Common myeloid progenitor, CD34-positive (primary cell): ENCODE measurements at regions not wholly inside any gene's neighbourhood (a gene's known extent, or its start where the extent isn't known, plus 50 kb on each side); places are given as distances from the start of the nearest gene placed in this dataset.

ENCODE experiments used
- CTCF ChIA-PET: fragments of 350-600 bp; sonication (Branson Sonifier 250); formaldehyde crosslinking; loops from one replicate; lab custom pipeline; 2021; ENCODE audit warnings: antibody characterized with exemption; lab: Charles Lee
- POLR2A ChIA-PET: fragments of 350-600 bp; sonication (Branson Sonifier 250); formaldehyde crosslinking; loops from one replicate; lab custom pipeline; 2021; ENCODE audit warnings: antibody characterized with exemption; lab: Charles Lee
- DNase-seq, 3 donors: peaks; one replicate each; pipeline versions ENCODE4 v3.0.0 to v3.0.0-alpha.2; 2013
- H3K27ac ChIP-seq, 2 experiments: 1 replicate in 1 of 2; 2 replicates in 1 of 2; pipeline ENCODE4 v1.7.0; 2013; ENCODE audit warnings: inconsistent platforms in 2 of 2, low read length in 2 of 2, mild to moderate bottlenecking in 2 of 2, low read depth in 1 of 2, moderate library complexity in 1 of 2; ENCODE audit not compliant: severe bottlenecking in 2 of 2, insufficient read depth in 1 of 2, poor library complexity in 1 of 2
- H3K27me3 ChIP-seq, 5 experiments: replicated peaks in 2 of 5; 1 replicate in 3 of 5; 2 replicates in 2 of 5; pipeline versions ENCODE4 v1.6.1 to v1.7.0; 2013; ENCODE audit warnings: low read length in 4 of 5, mild to moderate bottlenecking in 2 of 5, moderate library complexity in 2 of 5, inconsistent platforms in 1 of 5; ENCODE audit not compliant: insufficient read depth in 5 of 5, control insufficient read depth in 4 of 5
- H3K36me3 ChIP-seq, 4 experiments: 1 replicate in 2 of 4; 2 replicates in 2 of 4; pipeline versions ENCODE4 v1.6.1 to v1.7.0; 2013; ENCODE audit warnings: low read length in 3 of 4, control low read depth in 1 of 4, mild to moderate bottlenecking in 1 of 4; ENCODE audit not compliant: control insufficient read depth in 4 of 4, insufficient read depth in 4 of 4
- H3K4me1 ChIP-seq, 4 experiments: 1 replicate in 3 of 4; 2 replicates in 1 of 4; pipeline versions ENCODE4 v1.6.1 to v1.7.1; 2013; ENCODE audit warnings: low read length in 3 of 4, mild to moderate bottlenecking in 3 of 4, control low read depth in 1 of 4, inconsistent platforms in 1 of 4, moderate library complexity in 1 of 4; ENCODE audit not compliant: control insufficient read depth in 4 of 4, insufficient read depth in 4 of 4; ENCODE audit errors: control extremely low read depth in 1 of 4
- H3K4me3 ChIP-seq, 7 experiments: 1 replicate in 4 of 7; 2 replicates in 3 of 7; pipeline versions ENCODE4 v1.5.1 to v1.7.0; 2013; ENCODE audit warnings: mild to moderate bottlenecking in 7 of 7, low read length in 6 of 7, moderate library complexity in 6 of 7, inconsistent platforms in 2 of 7, low read depth in 2 of 7, control low read depth in 1 of 7; ENCODE audit not compliant: insufficient read depth in 4 of 7, control insufficient read depth in 1 of 7; ENCODE audit errors: extremely low read depth in 1 of 7
- H3K9me3 ChIP-seq, 5 experiments: 1 replicate in 4 of 5; 2 replicates in 1 of 5; pipeline versions ENCODE4 v1.6.1 to v1.7.1; 2013; ENCODE audit warnings: low read length in 4 of 5, mild to moderate bottlenecking in 2 of 5, inconsistent platforms in 1 of 5, low read depth in 1 of 5, moderate library complexity in 1 of 5; ENCODE audit not compliant: control insufficient read depth in 4 of 5, insufficient read depth in 2 of 5; ENCODE audit errors: control extremely low read depth in 1 of 5
- WGBS: methylation state at CpG from one replicate; pipeline ENCODE4 v1.1.5; 2013; ENCODE audit not compliant: insufficient coverage; 5-methylcytosine and 5-hydroxymethylcytosine counted together

DNA sequence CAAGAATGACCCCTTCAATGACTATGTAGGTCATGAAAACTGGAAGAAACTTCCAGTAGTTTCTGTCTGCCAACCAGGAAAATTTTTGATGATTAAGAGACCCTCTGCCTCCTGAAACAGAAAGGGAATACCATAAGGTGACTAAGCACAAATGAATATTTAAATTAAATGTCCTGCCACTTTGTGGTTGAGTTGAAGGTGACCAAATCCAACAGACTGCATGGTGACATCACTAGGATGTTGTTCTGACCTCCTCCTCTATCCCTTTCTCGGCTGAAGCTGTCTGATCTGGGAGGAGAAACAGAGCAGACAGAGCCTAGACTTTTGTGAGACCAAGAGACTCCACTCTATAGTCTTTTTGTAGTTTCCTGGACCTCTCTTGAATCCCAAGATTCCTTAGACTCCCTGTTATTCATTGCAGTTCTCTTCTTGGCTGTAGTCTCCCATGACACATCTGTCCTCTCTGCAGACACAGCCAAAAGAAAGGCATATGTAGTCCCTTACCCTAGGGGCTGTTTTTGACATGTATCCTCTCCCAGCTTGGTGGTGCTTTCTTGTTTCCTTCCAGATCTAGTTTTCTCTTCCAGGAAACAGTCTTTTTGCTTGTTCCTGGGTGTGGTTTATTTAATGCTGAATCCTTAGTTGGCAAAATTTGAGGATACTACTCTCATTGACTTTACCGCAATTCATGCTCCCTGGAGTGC is 55.2 kb upstream of the UBE3A start:
- WGBS, result 100% methylated on average over 2 of the region's 2 CpGs
- peaks cover 0 to 17% (median 3%) of the 10 kb centered on the region in 5 experiments for H3K9me3 ChIP-seq
- DNase-seq, result no peak
- H3K27me3 ChIP-seq, result no peaks in the 10 kb centered on the region
- H3K4me1 ChIP-seq, result no peaks in the 10 kb centered on the region
- no peak overlapping the region for H3K27ac ChIP-seq
- no peak overlapping the region for H3K4me3 ChIP-seq
- H3K36me3 ChIP-seq, result no peaks in the 10 kb centered on the region
- ChIA-PET CTCF (interaction anchor here (1.1 kb wide), 1 partner anchor 9 kb away, joined by 3 read pairs; no protein-coding TSS in a partner anchor), POLR2A (no interaction called here)

DNA sequence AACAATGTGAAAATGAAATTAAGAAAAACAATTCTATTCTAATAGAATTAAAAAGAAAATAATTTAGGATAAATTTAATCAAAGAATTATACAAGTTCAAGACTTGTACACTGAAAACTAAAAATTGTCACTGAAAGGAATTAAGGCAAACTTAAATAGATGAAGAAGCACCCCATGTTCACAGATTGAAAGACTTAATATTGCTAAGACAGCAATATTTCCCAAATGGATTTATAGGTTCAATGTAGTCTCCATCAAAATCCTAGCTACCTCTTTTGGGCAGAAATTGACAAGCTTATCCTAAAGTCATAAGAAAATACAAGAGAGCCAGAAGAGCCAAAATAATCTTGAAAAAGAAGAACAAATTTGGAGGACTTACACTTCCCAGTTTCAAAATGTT is 53.5 kb upstream of the UBE3A start:
- H3K9me3 ChIP-seq, result peaks cover 0 to 17% (median 5%) of the 10 kb centered on the region in 5 experiments

More for the DNA sequence above, 53.5 kb upstream of the UBE3A start:
- no peaks in the 10 kb centered on the region for H3K36me3 ChIP-seq
- H3K27me3 ChIP-seq, result no peaks in the 10 kb centered on the region
- ChIA-PET POLR2A (no interaction called here), CTCF (interaction anchor here (0.6 kb wide), 1 partner anchor 16 kb away, joined by 3 read pairs; no protein-coding TSS in a partner anchor)
- H3K4me3 ChIP-seq, result no peak overlapping the region
- DNase-seq, result no peak
- H3K4me1 ChIP-seq, result no peaks in the 10 kb centered on the region
- no peak overlapping the region for H3K27ac ChIP-seq
